Gastroesophageal sphincter (tissue), 3 donors: ENCODE measurements at regions not wholly inside any gene's neighbourhood (a gene's known extent, or its start where the extent isn't known, plus 50 kb on each side); places are given as distances from the start of the nearest gene placed in this dataset.

Source experiments
- CTCF ChIP-seq, 4 experiments: fragments of 200-600 bp in 2 of 4; fragments of 450-650 bp in 2 of 4; sonication (generic) in 1 of 4; IDR thresholded peaks; one replicate each; pipeline ENCODE4 v1.5.1; 2017 to 2019; ENCODE audit warnings: antibody characterized with exemption in 4 of 4, mild to moderate bottlenecking in 2 of 4, moderate library complexity in 2 of 4
- POLR2A ChIP-seq, 2 donors: fragments of 450-650 bp; IDR thresholded peaks; one replicate each; pipeline ENCODE4 v1.6.1; 2017; ENCODE audit warnings: antibody characterized with exemption in 2 of 2, mild to moderate bottlenecking in 2 of 2, moderate library complexity in 1 of 2

DNA sequence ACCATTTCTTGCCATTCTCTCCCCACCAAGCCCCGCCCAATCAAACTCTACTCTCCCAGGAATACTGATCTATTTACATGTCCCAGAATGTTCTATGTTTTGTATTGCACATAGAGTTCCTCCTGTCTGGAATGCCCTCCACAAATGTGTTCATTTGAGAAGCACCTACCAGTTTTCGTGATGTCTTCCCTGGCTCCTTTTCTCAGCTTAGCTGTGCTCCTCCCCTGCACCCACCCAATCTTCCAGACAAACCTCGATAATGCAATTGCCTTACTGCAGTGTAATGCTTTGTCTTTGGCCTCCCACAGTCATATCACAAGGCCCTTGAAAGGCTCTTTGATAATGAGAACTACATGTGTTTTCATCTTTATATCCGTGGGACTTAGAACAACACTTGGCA is 214.5 kb upstream of the ANKRD55 start:
- no peak for TF ChIP-seq CTCF (IDR thresholded peaks at IDR 0.05)
- no peak for TF ChIP-seq POLR2A (IDR thresholded peaks at IDR 0.05)
